Endothelial cell (in vitro differentiated cells): ENCODE measurements at regions not wholly inside any gene's neighbourhood (a gene's known extent, or its start where the extent isn't known, plus 50 kb on each side); places are given as distances from the start of the nearest gene placed in this dataset.
"Not testable (repeated sequence)": the region's sequence is repeated elsewhere in the genome, so short reads cannot be mapped to it uniquely, and the experiment has no call there.

ENCODE experiments used
- DNase-seq: peaks from one replicate; pipeline ENCODE4 v3.0.0; 2021; ENCODE audit warnings: low spot score
- H3K27ac Mint-ChIP-seq: one replicate; pipeline ENCODE4 v1.8.0; 2021; ENCODE audit warnings: mixed read lengths, inconsistent platforms; ENCODE audit not compliant: unreplicated experiment
- H3K27me3 Mint-ChIP-seq: one replicate; pipeline ENCODE4 v1.8.0; 2021; ENCODE audit warnings: mild to moderate bottlenecking, moderate library complexity, mixed read lengths, inconsistent platforms; ENCODE audit not compliant: unreplicated experiment
- H3K36me3 Mint-ChIP-seq: one replicate; pipeline ENCODE4 v1.8.0; 2021; ENCODE audit warnings: mild to moderate bottlenecking, low read depth, mixed read lengths, inconsistent platforms; ENCODE audit not compliant: unreplicated experiment
- H3K4me1 Mint-ChIP-seq: one replicate; pipeline ENCODE4 v1.8.0; 2021; ENCODE audit warnings: mild to moderate bottlenecking, mixed read lengths, inconsistent platforms; ENCODE audit not compliant: unreplicated experiment
- H3K4me3 Mint-ChIP-seq: one replicate; pipeline ENCODE4 v1.8.0; 2021; ENCODE audit warnings: mild to moderate bottlenecking, mixed read lengths, inconsistent platforms; ENCODE audit not compliant: unreplicated experiment
- H3K9me3 Mint-ChIP-seq: one replicate; pipeline ENCODE4 v1.8.0; 2021; ENCODE audit warnings: mixed read lengths, inconsistent platforms; ENCODE audit not compliant: unreplicated experiment
- CTCF ChIP-seq: fragments of 200-600 bp; sonication (generic); IDR thresholded peaks from one replicate; pipeline ENCODE4 v1.5.0; 2021; ENCODE audit warnings: antibody characterized with exemption; ENCODE audit not compliant: unreplicated experiment

- Mint-ChIP-seq H3K4me3 (no peak overlapping the region), H3K27ac (no peak overlapping the region), H3K27me3 (no peaks in the 10 kb centered on the region), H3K36me3 (no peaks in the 10 kb centered on the region), H3K9me3 (no peaks in the 10 kb centered on the region), H3K4me1 (no peaks in the 10 kb centered on the region)
- no peak for TF ChIP-seq CTCF
- DNase-seq, result no peak
Observed at GRCh38 chr1:199489594-199489993, 537.9 kb upstream of the NR5A2 start.

GRCh38 chr1:199490769-199491527, 536.6 kb upstream of the NR5A2 start:
- no peak for DNase-seq
- H3K4me1 Mint-ChIP-seq, result no peaks in the 10 kb centered on the region
- H3K27me3 Mint-ChIP-seq, result no peaks in the 10 kb centered on the region
- no peak overlapping the region for H3K4me3 Mint-ChIP-seq
- no peak overlapping the region for H3K27ac Mint-ChIP-seq
- TF ChIP-seq CTCF, result no peak
- H3K9me3 Mint-ChIP-seq, result no peaks in the 10 kb centered on the region
- H3K36me3 Mint-ChIP-seq, result no peaks in the 10 kb centered on the region

- no peak for TF ChIP-seq CTCF
- Mint-ChIP-seq H3K9me3 (no peaks in the 10 kb centered on the region), H3K4me1 (no peaks in the 10 kb centered on the region), H3K36me3 (no peaks in the 10 kb centered on the region), H3K27me3 (no peaks in the 10 kb centered on the region), H3K27ac (no peak overlapping the region), H3K4me3 (no peak overlapping the region)
- no peak for DNase-seq
Observed at GRCh38 chr1:199495432-199495831, 532.1 kb upstream of the NR5A2 start.

- not testable (repeated sequence) for H3K4me1 Mint-ChIP-seq, H3K36me3 Mint-ChIP-seq, H3K4me3 Mint-ChIP-seq, DNase-seq, H3K27ac Mint-ChIP-seq, H3K9me3 Mint-ChIP-seq, H3K27me3 Mint-ChIP-seq
Observed at GRCh38 chr1:199498802-199499201, 528.7 kb upstream of the NR5A2 start.

- H3K4me1 Mint-ChIP-seq, result no peaks in the 10 kb centered on the region
- TF ChIP-seq CTCF, result no peak
Observed at GRCh38 chr1:199508072-199508471, 519.4 kb upstream of the NR5A2 start.

More at GRCh38 chr1:199508072-199508471, 519.4 kb upstream of the NR5A2 start:
- no peaks in the 10 kb centered on the region for H3K36me3 Mint-ChIP-seq
- no peaks in the 10 kb centered on the region for H3K9me3 Mint-ChIP-seq
- DNase-seq, result no peak
- no peak overlapping the region for H3K4me3 Mint-ChIP-seq
- no peak overlapping the region for H3K27ac Mint-ChIP-seq
- no peaks in the 10 kb centered on the region for H3K27me3 Mint-ChIP-seq
